ENCODE measurements at regions not wholly inside any gene's neighbourhood (a gene's known extent, or its start where the extent isn't known, plus 50 kb on each side); places are given as distances from the start of the nearest gene placed in this dataset.

GRCh38 chr13:64347664-64348063 is 2882.5 kb downstream of the PCDH9 start:
- no peak for TF ChIP-seq CTCF (IDR thresholded peaks at IDR 0.05; ENCODE audit: low read depth, low read length)

GRCh38 chr13:64339373-64340063 is 2890.6 kb downstream of the PCDH9 start:
- no peak for TF ChIP-seq CTCF (IDR thresholded peaks at IDR 0.05; ENCODE audit: low read depth, low read length)
- Histone ChIP-seq H3K27ac (no peak overlapping the region), H3K36me3 (no peaks in the 10 kb centered on the region), H3K27me3 (no peaks in the 10 kb centered on the region), H3K4me1 (ENCODE audit: low read depth) (no peaks in the 10 kb centered on the region), H3K4me3 (no peak overlapping the region), H3K9me3 (ENCODE audit: low read depth) (no peaks in the 10 kb centered on the region)
- DNase-seq (ENCODE audit: low read depth in 1 of 2, low spot score in 1 of 2) = no peak

More at GRCh38 chr13:64347664-64348063, 2882.5 kb downstream of the PCDH9 start:
- H3K4me1 ChIP-seq (ENCODE audit: low read depth) = no peaks in the 10 kb centered on the region
- peak in 1 of 2 donors; percentile 25 for DNase-seq (ENCODE audit: low read depth in 1 of 2, low spot score in 1 of 2)
- no peaks in the 10 kb centered on the region for H3K9me3 ChIP-seq (ENCODE audit: low read depth)
- H3K4me3 ChIP-seq = no peak overlapping the region
- no peak overlapping the region for H3K27ac ChIP-seq
- H3K36me3 ChIP-seq = no peaks in the 10 kb centered on the region
- no peaks in the 10 kb centered on the region for H3K27me3 ChIP-seq

GRCh38 chr13:64338671-64339070 is 2891.5 kb downstream of the PCDH9 start:
- no peaks in the 10 kb centered on the region for H3K27me3 ChIP-seq
- H3K27ac ChIP-seq = no peak overlapping the region
- H3K36me3 ChIP-seq = no peaks in the 10 kb centered on the region
- no peak for DNase-seq (ENCODE audit: low read depth in 1 of 2, low spot score in 1 of 2)
- H3K4me1 ChIP-seq (ENCODE audit: low read depth) = no peaks in the 10 kb centered on the region
- no peak for TF ChIP-seq CTCF (IDR thresholded peaks at IDR 0.05; ENCODE audit: low read depth, low read length)
- no peak overlapping the region for H3K4me3 ChIP-seq
- H3K9me3 ChIP-seq (ENCODE audit: low read depth) = no peaks in the 10 kb centered on the region

- no peak for DNase-seq (ENCODE audit: low read depth in 1 of 2, low spot score in 1 of 2)
- no peak for TF ChIP-seq CTCF (IDR thresholded peaks at IDR 0.05; ENCODE audit: low read depth, low read length)
Measured at GRCh38 chr13:64333888-64334287, 2896.2 kb downstream of the PCDH9 start.

GRCh38 chr13:64332048-64332447 is 2898.1 kb downstream of the PCDH9 start:
- Histone ChIP-seq H3K36me3 (no peaks in the 10 kb centered on the region), H3K4me3 (no peak overlapping the region)
- DNase-seq (ENCODE audit: low read depth in 1 of 2, low spot score in 1 of 2) = no peak

More at GRCh38 chr13:64333888-64334287, 2896.2 kb downstream of the PCDH9 start:
- Histone ChIP-seq H3K27me3 (no peaks in the 10 kb centered on the region), H3K9me3 (ENCODE audit: low read depth) (no peaks in the 10 kb centered on the region), H3K4me3 (no peak overlapping the region), H3K4me1 (ENCODE audit: low read depth) (no peaks in the 10 kb centered on the region), H3K36me3 (no peaks in the 10 kb centered on the region), H3K27ac (no peak overlapping the region)

More at GRCh38 chr13:64332048-64332447, 2898.1 kb downstream of the PCDH9 start:
- no peaks in the 10 kb centered on the region for H3K4me1 ChIP-seq (ENCODE audit: low read depth)
- no peak overlapping the region for H3K27ac ChIP-seq
- no peak for TF ChIP-seq CTCF (IDR thresholded peaks at IDR 0.05; ENCODE audit: low read depth, low read length)
- H3K9me3 ChIP-seq (ENCODE audit: low read depth) = no peaks in the 10 kb centered on the region
- no peaks in the 10 kb centered on the region for H3K27me3 ChIP-seq
